GM21528 (cell line): ENCODE measurements at regions not wholly inside any gene's neighbourhood (a gene's known extent, or its start where the extent isn't known, plus 50 kb on each side); places are given as distances from the start of the nearest gene placed in this dataset.
"Not testable (repeated sequence)": the region's sequence is repeated elsewhere in the genome, so short reads cannot be mapped to it uniquely, and the experiment has no call there.

Experiments
- ATAC-seq: cut with Tn5 transposase; IDR thresholded peaks from one replicate; pipeline ENCODE4 v1.9.1; 2021; ENCODE audit warnings: mild to moderate bottlenecking, moderate library complexity; ENCODE audit not compliant: unreplicated experiment, low FRiP score

GRCh38 chr2:16396986-16397385 lies 268.6 kb downstream of the CYRIA start:
- ATAC-seq = no peak

GRCh38 chr2:16396171-16396570 lies 269.5 kb downstream of the CYRIA start:
- ATAC-seq = no peak

GRCh38 chr2:16395601-16396000 lies 270.0 kb downstream of the CYRIA start:
- ATAC-seq = no peak

- ATAC-seq = no peak
Observed at GRCh38 chr2:16394986-16395550, 270.6 kb downstream of the CYRIA start.

GRCh38 chr2:16394072-16394985 lies 271.3 kb downstream of the CYRIA start:
- ATAC-seq = no peak

GRCh38 chr2:16393500-16394071 lies 272.0 kb downstream of the CYRIA start:
- no peak for ATAC-seq

GRCh38 chr2:16392647-16393499 lies 272.8 kb downstream of the CYRIA start:
- ATAC-seq = no peak

GRCh38 chr2:16391986-16392385 lies 273.6 kb downstream of the CYRIA start:
- no peak for ATAC-seq

GRCh38 chr2:16390561-16390960 lies 275.1 kb downstream of the CYRIA start:
- ATAC-seq = no peak

GRCh38 chr2:16389611-16390010 lies 276.0 kb downstream of the CYRIA start:
- ATAC-seq = no peak

GRCh38 chr2:16388199-16388830 lies 277.3 kb downstream of the CYRIA start:
- not testable (repeated sequence) for ATAC-seq

- ATAC-seq = no peak
Observed at GRCh38 chr2:16387461-16387984, 278.1 kb downstream of the CYRIA start.

- ATAC-seq = no peak
Observed at GRCh38 chr2:16386431-16386830, 279.2 kb downstream of the CYRIA start.

- no peak for ATAC-seq
Observed at GRCh38 chr2:16386031-16386430, 279.6 kb downstream of the CYRIA start.

GRCh38 chr2:16385341-16385740 lies 280.3 kb downstream of the CYRIA start:
- no peak for ATAC-seq

GRCh38 chr2:16383411-16383810 lies 282.2 kb downstream of the CYRIA start:
- no peak for ATAC-seq

GRCh38 chr2:16382451-16382850 lies 283.2 kb downstream of the CYRIA start:
- no peak for ATAC-seq

GRCh38 chr2:16381511-16381910 lies 284.1 kb downstream of the CYRIA start:
- ATAC-seq = no peak

- ATAC-seq = not testable (repeated sequence)
Observed at GRCh38 chr2:16379901-16380300, 285.7 kb downstream of the CYRIA start.

GRCh38 chr2:16379061-16379460 lies 286.6 kb downstream of the CYRIA start:
- ATAC-seq = not testable (repeated sequence)
